Nephron progenitor cell (in vitro differentiated cells): ENCODE measurements at regions not wholly inside any gene's neighbourhood (a gene's known extent, or its start where the extent isn't known, plus 50 kb on each side); places are given as distances from the start of the nearest gene placed in this dataset.

Source experiments
- DNase-seq: peaks from one replicate; pipeline ENCODE4 v3.0.0; 2021
- H3K27ac Mint-ChIP-seq: 2 replicates; pipeline ENCODE4 v1.8.0; 2021; ENCODE audit warnings: mild to moderate bottlenecking, moderate library complexity, mixed read lengths
- H3K27me3 Mint-ChIP-seq: 2 replicates; pipeline ENCODE4 v1.8.0; 2021; ENCODE audit warnings: mild to moderate bottlenecking, low read depth, mixed read lengths; ENCODE audit not compliant: poor library complexity
- H3K36me3 Mint-ChIP-seq: 2 replicates; pipeline ENCODE4 v1.8.0; 2021; ENCODE audit warnings: low read depth, mixed read lengths
- H3K4me1 Mint-ChIP-seq: 2 replicates; pipeline ENCODE4 v1.8.0; 2021; ENCODE audit warnings: mixed read lengths
- H3K4me3 Mint-ChIP-seq: 2 replicates; pipeline ENCODE4 v1.8.0; 2021; ENCODE audit warnings: mild to moderate bottlenecking, moderate library complexity, mixed read lengths
- H3K9me3 Mint-ChIP-seq: 2 replicates; pipeline ENCODE4 v1.8.0; 2021; ENCODE audit warnings: mild to moderate bottlenecking, moderate library complexity, mixed read lengths
- CTCF ChIP-seq: fragments of 200-600 bp; sonication (generic); IDR thresholded peaks from 2 replicates; pipeline ENCODE4 v1.5.0; 2021; ENCODE audit warnings: antibody characterized with exemption

- Mint-ChIP-seq H3K27ac (no peak overlapping the region), H3K4me1 (peaks cover 10% of the 10 kb centered on the region), H3K36me3 (no peaks in the 10 kb centered on the region), H3K9me3 (no peaks in the 10 kb centered on the region), H3K27me3 (no peaks in the 10 kb centered on the region), H3K4me3 (no peak overlapping the region)
- TF ChIP-seq CTCF: no peak
- no peak for DNase-seq
Observed at GRCh38 chr18:73835656-73836364, 311.8 kb downstream of the FBXO15 start.

GRCh38 chr18:73835039-73835438 is 312.6 kb downstream of the FBXO15 start:
- DNase-seq: no peak
- Mint-ChIP-seq H3K9me3 (no peaks in the 10 kb centered on the region), H3K4me3 (no peak overlapping the region), H3K36me3 (no peaks in the 10 kb centered on the region), H3K27me3 (no peaks in the 10 kb centered on the region), H3K4me1 (peaks cover 3% of the 10 kb centered on the region), H3K27ac (no peak overlapping the region)
- TF ChIP-seq CTCF: no peak

- H3K4me1 Mint-ChIP-seq: no peaks in the 10 kb centered on the region
- no peak overlapping the region for H3K4me3 Mint-ChIP-seq
- no peaks in the 10 kb centered on the region for H3K9me3 Mint-ChIP-seq
- no peak for DNase-seq
- TF ChIP-seq CTCF: no peak
- H3K27me3 Mint-ChIP-seq: peaks cover 5% of the 10 kb centered on the region
- no peak overlapping the region for H3K27ac Mint-ChIP-seq
- no peaks in the 10 kb centered on the region for H3K36me3 Mint-ChIP-seq
Observed at GRCh38 chr18:73831688-73832087, 315.9 kb downstream of the FBXO15 start.

- H3K9me3 Mint-ChIP-seq: no peaks in the 10 kb centered on the region
- H3K27ac Mint-ChIP-seq: no peak overlapping the region
- H3K27me3 Mint-ChIP-seq: peaks cover 5% of the 10 kb centered on the region
- TF ChIP-seq CTCF: no peak
- H3K4me3 Mint-ChIP-seq: no peak overlapping the region
- no peak for DNase-seq
- H3K4me1 Mint-ChIP-seq: no peaks in the 10 kb centered on the region
- no peaks in the 10 kb centered on the region for H3K36me3 Mint-ChIP-seq
Observed at GRCh38 chr18:73829146-73829545, 318.5 kb downstream of the FBXO15 start.

GRCh38 chr18:73827801-73828200 is 319.8 kb downstream of the FBXO15 start:
- H3K27ac Mint-ChIP-seq: no peak overlapping the region

More at GRCh38 chr18:73827801-73828200, 319.8 kb downstream of the FBXO15 start:
- Mint-ChIP-seq H3K36me3 (no peaks in the 10 kb centered on the region), H3K4me3 (no peak overlapping the region), H3K9me3 (no peaks in the 10 kb centered on the region), H3K27me3 (peaks cover 5% of the 10 kb centered on the region), H3K4me1 (no peaks in the 10 kb centered on the region)
- no peak for TF ChIP-seq CTCF
- DNase-seq: no peak
